ENCODE measurements at regions not wholly inside any gene's neighbourhood (a gene's known extent, or its start where the extent isn't known, plus 50 kb on each side); places are given as distances from the start of the nearest gene placed in this dataset.

GRCh38 chr2:217120429-217120828, 260.6 kb upstream of the TNP1 start:
- no peaks in the 10 kb centered on the region for H3K4me1 ChIP-seq (ENCODE audit: control insufficient read depth in 1 of 2, insufficient read depth in 1 of 2, low read depth in 1 of 2, low read length in 1 of 2)
- H3K36me3 ChIP-seq = no peaks in the 10 kb centered on the region
- no peak overlapping the region for H3K4me3 ChIP-seq (ENCODE audit: low read depth in 1 of 2, low read length in 1 of 2)
- H3K9me3 ChIP-seq = no peaks in the 10 kb centered on the region
- H3K27ac ChIP-seq = no peak overlapping the region
- H3K27me3 ChIP-seq = peaks cover 14% of the 10 kb centered on the region
- no peak for TF ChIP-seq CTCF (IDR thresholded peaks at IDR 0.05)

GRCh38 chr2:217118559-217119284, 258.9 kb upstream of the TNP1 start:
- Histone ChIP-seq H3K9me3 (no peaks in the 10 kb centered on the region), H3K4me3 (ENCODE audit: low read depth in 1 of 2, low read length in 1 of 2) (no peak overlapping the region)
- TF ChIP-seq CTCF (IDR thresholded peaks at IDR 0.05) = no peak

GRCh38 chr2:217117523-217117922, 257.7 kb upstream of the TNP1 start:
- Histone ChIP-seq H3K27ac (no peak overlapping the region), H3K36me3 (no peaks in the 10 kb centered on the region), H3K27me3 (no peaks in the 10 kb centered on the region), H3K4me1 (ENCODE audit: control insufficient read depth in 1 of 2, insufficient read depth in 1 of 2, low read depth in 1 of 2, low read length in 1 of 2) (no peaks in the 10 kb centered on the region), H3K4me3 (ENCODE audit: low read depth in 1 of 2, low read length in 1 of 2) (no peak overlapping the region), H3K9me3 (no peaks in the 10 kb centered on the region)
- TF ChIP-seq CTCF (IDR thresholded peaks at IDR 0.05) = no peak

More at GRCh38 chr2:217118559-217119284, 258.9 kb upstream of the TNP1 start:
- H3K4me1 ChIP-seq (ENCODE audit: control insufficient read depth in 1 of 2, insufficient read depth in 1 of 2, low read depth in 1 of 2, low read length in 1 of 2) = no peaks in the 10 kb centered on the region
- no peaks in the 10 kb centered on the region for H3K27me3 ChIP-seq
- no peak overlapping the region for H3K27ac ChIP-seq
- no peaks in the 10 kb centered on the region for H3K36me3 ChIP-seq

GRCh38 chr2:217116610-217117009, 256.7 kb upstream of the TNP1 start:
- Histone ChIP-seq H3K27me3 (no peaks in the 10 kb centered on the region), H3K4me3 (ENCODE audit: low read depth in 1 of 2, low read length in 1 of 2) (no peak overlapping the region), H3K36me3 (no peaks in the 10 kb centered on the region), H3K9me3 (no peaks in the 10 kb centered on the region), H3K4me1 (ENCODE audit: control insufficient read depth in 1 of 2, insufficient read depth in 1 of 2, low read depth in 1 of 2, low read length in 1 of 2) (no peaks in the 10 kb centered on the region), H3K27ac (no peak overlapping the region)
- no peak for TF ChIP-seq CTCF (IDR thresholded peaks at IDR 0.05)

- H3K4me3 ChIP-seq (ENCODE audit: low read depth in 1 of 2, low read length in 1 of 2) = no peak overlapping the region
- no peaks in the 10 kb centered on the region for H3K9me3 ChIP-seq
- H3K36me3 ChIP-seq = no peaks in the 10 kb centered on the region
- no peaks in the 10 kb centered on the region for H3K4me1 ChIP-seq (ENCODE audit: control insufficient read depth in 1 of 2, insufficient read depth in 1 of 2, low read depth in 1 of 2, low read length in 1 of 2)
- H3K27ac ChIP-seq = no peak overlapping the region
- TF ChIP-seq CTCF (IDR thresholded peaks at IDR 0.05) = no peak
- no peaks in the 10 kb centered on the region for H3K27me3 ChIP-seq
Observed at GRCh38 chr2:217114117-217114516, 254.3 kb upstream of the TNP1 start.

All from neutrophil (primary cell).